Rectal smooth muscle tissue (tissue), 1 donor: ENCODE measurements at regions not wholly inside any gene's neighbourhood (a gene's known extent, or its start where the extent isn't known, plus 50 kb on each side); places are given as distances from the start of the nearest gene placed in this dataset.

ENCODE experiments used
- H3K27ac ChIP-seq: one replicate; pipeline ENCODE4 v1.7.0; 2013; ENCODE audit warnings: low read depth, low read length, inconsistent platforms
- H3K27me3 ChIP-seq: one replicate; pipeline ENCODE4 v1.7.0; 2013; ENCODE audit warnings: low read length; ENCODE audit not compliant: control insufficient read depth, insufficient read depth
- H3K36me3 ChIP-seq: one replicate; pipeline ENCODE4 v1.7.0; 2013; ENCODE audit warnings: low read length; ENCODE audit not compliant: control insufficient read depth, insufficient read depth
- H3K4me1 ChIP-seq: one replicate; pipeline ENCODE4 v1.7.0; 2013; ENCODE audit warnings: low read length; ENCODE audit not compliant: control insufficient read depth, insufficient read depth
- H3K4me3 ChIP-seq: one replicate; pipeline ENCODE4 v1.7.0; 2013; ENCODE audit warnings: low read length
- H3K9ac ChIP-seq: one replicate; pipeline ENCODE4 v1.7.0; 2013; ENCODE audit warnings: low read length

- no peaks in the 10 kb centered on the region for H3K27me3 ChIP-seq
- no peaks in the 10 kb centered on the region for H3K4me1 ChIP-seq
- no peaks in the 10 kb centered on the region for H3K36me3 ChIP-seq
- H3K4me3 ChIP-seq: no peak overlapping the region
- no peak overlapping the region for H3K27ac ChIP-seq
- H3K9ac ChIP-seq: no peak overlapping the region
Measured at GRCh38 chr1:199261328-199261727, 622.5 kb downstream of the PTPRC start.

- H3K27me3 ChIP-seq: no peaks in the 10 kb centered on the region
- H3K36me3 ChIP-seq: no peaks in the 10 kb centered on the region
- H3K4me1 ChIP-seq: no peaks in the 10 kb centered on the region
- H3K4me3 ChIP-seq: no peak overlapping the region
- no peak overlapping the region for H3K9ac ChIP-seq
- no peak overlapping the region for H3K27ac ChIP-seq
Measured at GRCh38 chr1:199264283-199264682, 625.4 kb downstream of the PTPRC start.

- Histone ChIP-seq H3K36me3 (no peaks in the 10 kb centered on the region), H3K27ac (no peak overlapping the region), H3K4me3 (no peak overlapping the region), H3K4me1 (no peaks in the 10 kb centered on the region), H3K9ac (no peak overlapping the region), H3K27me3 (no peaks in the 10 kb centered on the region)
Measured at GRCh38 chr1:199264911-199265310, 626.1 kb downstream of the PTPRC start.

GRCh38 chr1:199265319-199265718 is 626.5 kb downstream of the PTPRC start:
- Histone ChIP-seq H3K9ac (no peak overlapping the region), H3K27me3 (no peaks in the 10 kb centered on the region), H3K4me3 (no peak overlapping the region), H3K36me3 (no peaks in the 10 kb centered on the region), H3K4me1 (no peaks in the 10 kb centered on the region), H3K27ac (no peak overlapping the region)

- no peak overlapping the region for H3K9ac ChIP-seq
- no peak overlapping the region for H3K4me3 ChIP-seq
- no peak overlapping the region for H3K27ac ChIP-seq
- no peaks in the 10 kb centered on the region for H3K4me1 ChIP-seq
- no peaks in the 10 kb centered on the region for H3K36me3 ChIP-seq
- no peaks in the 10 kb centered on the region for H3K27me3 ChIP-seq
Measured at GRCh38 chr1:199269241-199269640, 630.4 kb downstream of the PTPRC start.

GRCh38 chr1:199272139-199272544 is 633.3 kb downstream of the PTPRC start:
- Histone ChIP-seq H3K36me3 (no peaks in the 10 kb centered on the region), H3K4me3 (no peak overlapping the region), H3K4me1 (no peaks in the 10 kb centered on the region), H3K27me3 (no peaks in the 10 kb centered on the region), H3K9ac (no peak overlapping the region), H3K27ac (no peak overlapping the region)

GRCh38 chr1:199272628-199273086 is 633.8 kb downstream of the PTPRC start:
- Histone ChIP-seq H3K9ac (no peak overlapping the region), H3K27ac (no peak overlapping the region), H3K4me3 (no peak overlapping the region)

GRCh38 chr1:199273837-199274379 is 635.1 kb downstream of the PTPRC start:
- Histone ChIP-seq H3K4me3 (no peak overlapping the region), H3K27ac (no peak overlapping the region), H3K4me1 (no peaks in the 10 kb centered on the region), H3K36me3 (no peaks in the 10 kb centered on the region), H3K9ac (no peak overlapping the region), H3K27me3 (no peaks in the 10 kb centered on the region)

More at GRCh38 chr1:199272628-199273086, 633.8 kb downstream of the PTPRC start:
- no peaks in the 10 kb centered on the region for H3K4me1 ChIP-seq
- no peaks in the 10 kb centered on the region for H3K36me3 ChIP-seq
- no peaks in the 10 kb centered on the region for H3K27me3 ChIP-seq

GRCh38 chr1:199279067-199279466 is 640.2 kb downstream of the PTPRC start:
- Histone ChIP-seq H3K27ac (no peak overlapping the region), H3K4me1 (no peaks in the 10 kb centered on the region), H3K27me3 (no peaks in the 10 kb centered on the region), H3K9ac (no peak overlapping the region), H3K4me3 (no peak overlapping the region), H3K36me3 (no peaks in the 10 kb centered on the region)

GRCh38 chr1:199279872-199280645 is 641.2 kb downstream of the PTPRC start:
- H3K27me3 ChIP-seq: no peaks in the 10 kb centered on the region
- H3K4me3 ChIP-seq: no peak overlapping the region
- H3K4me1 ChIP-seq: no peaks in the 10 kb centered on the region
- H3K36me3 ChIP-seq: no peaks in the 10 kb centered on the region
- no peak overlapping the region for H3K9ac ChIP-seq
- H3K27ac ChIP-seq: no peak overlapping the region

- no peak overlapping the region for H3K9ac ChIP-seq
- H3K27me3 ChIP-seq: no peaks in the 10 kb centered on the region
- H3K4me1 ChIP-seq: no peaks in the 10 kb centered on the region
- H3K27ac ChIP-seq: no peak overlapping the region
- no peaks in the 10 kb centered on the region for H3K36me3 ChIP-seq
- H3K4me3 ChIP-seq: no peak overlapping the region
Measured at GRCh38 chr1:199282751-199283305, 644.0 kb downstream of the PTPRC start.

- Histone ChIP-seq H3K27ac (no peak overlapping the region), H3K4me1 (no peaks in the 10 kb centered on the region), H3K4me3 (no peak overlapping the region), H3K27me3 (no peaks in the 10 kb centered on the region), H3K36me3 (no peaks in the 10 kb centered on the region), H3K9ac (no peak overlapping the region)
Measured at GRCh38 chr1:199283794-199284193, 645.0 kb downstream of the PTPRC start.

- H3K9ac ChIP-seq: no peak overlapping the region
- H3K27ac ChIP-seq: no peak overlapping the region
- no peak overlapping the region for H3K4me3 ChIP-seq
- no peaks in the 10 kb centered on the region for H3K4me1 ChIP-seq
- no peaks in the 10 kb centered on the region for H3K36me3 ChIP-seq
- H3K27me3 ChIP-seq: no peaks in the 10 kb centered on the region
Measured at GRCh38 chr1:199287206-199287605, 648.4 kb downstream of the PTPRC start.
